ENCODE measurements at regions not wholly inside any gene's neighbourhood (a gene's known extent, or its start where the extent isn't known, plus 50 kb on each side); places are given as distances from the start of the nearest gene placed in this dataset.

- no peak for TF ChIP-seq EZH2phosphoT487 (IDR thresholded peaks at IDR 0.05; ENCODE audit: insufficient read depth, low read depth)
- no peak for TF ChIP-seq EZH2 (IDR thresholded peaks at IDR 0.05; ENCODE audit: insufficient read depth, poor library complexity, severe bottlenecking)
- H3K9me3 ChIP-seq (ENCODE audit: low read depth) = no peaks in the 10 kb centered on the region
- no peak for DNase-seq
- WGBS, 2 experiments (ENCODE audit: low coverage in 1 of 2, low lambda C conversion rate in 2 of 2, missing lambda C conversion rate in 2 of 2) = 82 to 87% methylated on average over 5 of the region's 5 CpGs
- no peaks in the 10 kb centered on the region for H3F3A ChIP-seq (ENCODE audit: insufficient read depth)
- H3K4me3 ChIP-seq = no peak overlapping the region
- H4K20me1 ChIP-seq (ENCODE audit: insufficient read depth) = no peaks in the 10 kb centered on the region
- no peaks in the 10 kb centered on the region for H3K79me2 ChIP-seq (ENCODE audit: insufficient read depth)
- H2AFZ ChIP-seq = no peak overlapping the region
- no peak overlapping the region for H3K4me2 ChIP-seq (ENCODE audit: unreplicated experiment)
- H3K4me1 ChIP-seq (ENCODE audit: insufficient read depth) = no peaks in the 10 kb centered on the region
- H3K9me2 ChIP-seq (ENCODE audit: insufficient read depth) = no peaks in the 10 kb centered on the region
- H3K36me3 ChIP-seq (ENCODE audit: low read depth) = no peaks in the 10 kb centered on the region
- H3K9ac ChIP-seq = no peak overlapping the region
- in situ Hi-C loops (cut with MboI) = no loop called here
- 0 out of 2 replicates have a peak, but pooled peaks cover 6% of the 10 kb centered on the region for H3K27me3 ChIP-seq (replicated peaks; ENCODE audit: insufficient read depth)
- H3K27ac ChIP-seq = no peak overlapping the region
Measured at GRCh38 chr5:38680094-38680825, 123.8 kb upstream of the LIFR start.

- Histone ChIP-seq H3K9me2 (ENCODE audit: insufficient read depth) (no peaks in the 10 kb centered on the region), H3K4me3 (no peak overlapping the region), H2AFZ (no peak overlapping the region), H3K4me2 (ENCODE audit: unreplicated experiment) (no peak overlapping the region), H3K4me1 (ENCODE audit: insufficient read depth) (no peaks in the 10 kb centered on the region), H3K9me3 (ENCODE audit: low read depth) (no peaks in the 10 kb centered on the region), H3K27me3 (replicated peaks; ENCODE audit: insufficient read depth) (0 out of 2 replicates have a peak, but pooled peaks cover 6% of the 10 kb centered on the region), H3K36me3 (ENCODE audit: low read depth) (no peaks in the 10 kb centered on the region), H4K20me1 (ENCODE audit: insufficient read depth) (no peaks in the 10 kb centered on the region), H3K79me2 (ENCODE audit: insufficient read depth) (no peaks in the 10 kb centered on the region), H3F3A (ENCODE audit: insufficient read depth) (no peaks in the 10 kb centered on the region), H3K27ac (no peak overlapping the region), H3K9ac (no peak overlapping the region)
- in situ Hi-C loops (cut with MboI) = no loop called here
- no peak for TF ChIP-seq EZH2 (IDR thresholded peaks at IDR 0.05; ENCODE audit: insufficient read depth, poor library complexity, severe bottlenecking)
- TF ChIP-seq EZH2phosphoT487 (IDR thresholded peaks at IDR 0.05; ENCODE audit: insufficient read depth, low read depth) = no peak
- no peak for DNase-seq
- 48 to 51% methylated on average over 3 of the region's 3 CpGs for WGBS, 2 experiments (ENCODE audit: low coverage in 1 of 2, low lambda C conversion rate in 2 of 2, missing lambda C conversion rate in 2 of 2)
Measured at GRCh38 chr5:38681029-38681706, 124.7 kb upstream of the LIFR start.

GRCh38 chr5:38681966-38682365 lies 125.5 kb upstream of the LIFR start:
- Histone ChIP-seq H3K4me1 (ENCODE audit: insufficient read depth) (no peaks in the 10 kb centered on the region), H3K4me3 (no peak overlapping the region), H4K20me1 (ENCODE audit: insufficient read depth) (no peaks in the 10 kb centered on the region), H3K36me3 (ENCODE audit: low read depth) (no peaks in the 10 kb centered on the region), H3K9me2 (ENCODE audit: insufficient read depth) (no peaks in the 10 kb centered on the region), H3K9me3 (ENCODE audit: low read depth) (no peaks in the 10 kb centered on the region), H3F3A (ENCODE audit: insufficient read depth) (no peaks in the 10 kb centered on the region), H3K9ac (no peak overlapping the region), H3K79me2 (ENCODE audit: insufficient read depth) (no peaks in the 10 kb centered on the region), H2AFZ (no peak overlapping the region), H3K27ac (no peak overlapping the region), H3K4me2 (ENCODE audit: unreplicated experiment) (no peak overlapping the region), H3K27me3 (replicated peaks; ENCODE audit: insufficient read depth) (0 out of 2 replicates have a peak, but pooled peaks cover 6% of the 10 kb centered on the region)
- in situ Hi-C loops (cut with MboI) = no loop called here
- no peak for DNase-seq
- TF ChIP-seq EZH2 (IDR thresholded peaks at IDR 0.05; ENCODE audit: insufficient read depth, poor library complexity, severe bottlenecking) = no peak
- no peak for TF ChIP-seq EZH2phosphoT487 (IDR thresholded peaks at IDR 0.05; ENCODE audit: insufficient read depth, low read depth)
- 55 to 61% methylated on average over 6 of the region's 6 CpGs for WGBS, 2 experiments (ENCODE audit: low coverage in 1 of 2, low lambda C conversion rate in 2 of 2, missing lambda C conversion rate in 2 of 2)

- H3K4me2 ChIP-seq (ENCODE audit: unreplicated experiment) = no peak overlapping the region
- TF ChIP-seq EZH2 (IDR thresholded peaks at IDR 0.05; ENCODE audit: insufficient read depth, poor library complexity, severe bottlenecking) = no peak
- no peak for TF ChIP-seq EZH2phosphoT487 (IDR thresholded peaks at IDR 0.05; ENCODE audit: insufficient read depth, low read depth)
- no peaks in the 10 kb centered on the region for H3K9me2 ChIP-seq (ENCODE audit: insufficient read depth)
- WGBS, 2 experiments (ENCODE audit: low coverage in 1 of 2, low lambda C conversion rate in 2 of 2, missing lambda C conversion rate in 2 of 2) = 61 to 64% methylated on average over 3 of the region's 3 CpGs
- in situ Hi-C loops (cut with MboI) = no loop called here
- DNase-seq = no peak
- H3K79me2 ChIP-seq (ENCODE audit: insufficient read depth) = no peaks in the 10 kb centered on the region
- H3K27ac ChIP-seq = no peak overlapping the region
- no peak overlapping the region for H2AFZ ChIP-seq
- H3F3A ChIP-seq (ENCODE audit: insufficient read depth) = no peaks in the 10 kb centered on the region
- no peaks in the 10 kb centered on the region for H3K36me3 ChIP-seq (ENCODE audit: low read depth)
- H3K9me3 ChIP-seq (ENCODE audit: low read depth) = no peaks in the 10 kb centered on the region
- no peaks in the 10 kb centered on the region for H3K4me1 ChIP-seq (ENCODE audit: insufficient read depth)
- H3K4me3 ChIP-seq = no peak overlapping the region
- no peaks in the 10 kb centered on the region; the same call in 1 of the 2 replicates for H3K27me3 ChIP-seq (replicated peaks; ENCODE audit: insufficient read depth)
- H3K9ac ChIP-seq = no peak overlapping the region
- H4K20me1 ChIP-seq (ENCODE audit: insufficient read depth) = no peaks in the 10 kb centered on the region
Measured at GRCh38 chr5:38686658-38687057, 130.2 kb upstream of the LIFR start.
